ENCODE measurements at regions not wholly inside any gene's neighbourhood (a gene's known extent, or its start where the extent isn't known, plus 50 kb on each side); places are given as distances from the start of the nearest gene placed in this dataset.

DNA sequence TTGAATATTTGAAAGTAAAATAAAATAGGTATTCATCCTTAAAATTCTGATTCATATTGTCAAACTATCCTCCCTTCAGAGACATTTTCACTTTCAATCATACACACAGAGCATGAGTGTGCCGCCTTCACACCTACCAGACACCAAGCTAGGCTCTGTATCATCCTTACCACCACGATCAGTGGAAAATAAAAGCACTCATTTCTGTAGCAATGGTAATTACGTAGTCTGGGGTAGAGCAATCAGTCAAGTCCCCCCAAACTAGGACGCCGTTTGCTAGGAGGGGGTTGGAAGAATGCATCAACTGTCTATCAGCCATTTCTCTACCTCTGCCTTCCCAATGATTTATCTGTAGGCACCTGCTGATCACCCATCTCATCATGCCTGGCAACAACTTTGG is 84.6 kb upstream of the GRIN2A start:
- TF ChIP-seq, protein P1, sequence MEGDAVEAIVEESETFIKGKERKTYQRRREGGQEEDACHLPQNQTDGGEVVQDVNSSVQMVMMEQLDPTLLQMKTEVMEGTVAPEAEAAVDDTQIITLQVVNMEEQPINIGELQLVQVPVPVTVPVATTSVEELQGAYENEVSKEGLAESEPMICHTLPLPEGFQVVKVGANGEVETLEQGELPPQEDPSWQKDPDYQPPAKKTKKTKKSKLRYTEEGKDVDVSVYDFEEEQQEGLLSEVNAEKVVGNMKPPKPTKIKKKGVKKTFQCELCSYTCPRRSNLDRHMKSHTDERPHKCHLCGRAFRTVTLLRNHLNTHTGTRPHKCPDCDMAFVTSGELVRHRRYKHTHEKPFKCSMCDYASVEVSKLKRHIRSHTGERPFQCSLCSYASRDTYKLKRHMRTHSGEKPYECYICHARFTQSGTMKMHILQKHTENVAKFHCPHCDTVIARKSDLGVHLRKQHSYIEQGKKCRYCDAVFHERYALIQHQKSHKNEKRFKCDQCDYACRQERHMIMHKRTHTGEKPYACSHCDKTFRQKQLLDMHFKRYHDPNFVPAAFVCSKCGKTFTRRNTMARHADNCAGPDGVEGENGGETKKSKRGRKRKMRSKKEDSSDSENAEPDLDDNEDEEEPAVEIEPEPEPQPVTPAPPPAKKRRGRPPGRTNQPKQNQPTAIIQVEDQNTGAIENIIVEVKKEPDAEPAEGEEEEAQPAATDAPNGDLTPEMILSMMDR (IDR thresholded peaks at IDR 0.05; ENCODE audit: low read depth, low read length), result no peak
- no peak for TF ChIP-seq EZH2phosphoT487 (IDR thresholded peaks at IDR 0.05; ENCODE audit: low read depth)
